Gastroesophageal sphincter (tissue), 4 donors: ENCODE measurements at regions not wholly inside any gene's neighbourhood (a gene's known extent, or its start where the extent isn't known, plus 50 kb on each side); places are given as distances from the start of the nearest gene placed in this dataset.
"Not testable (repeated sequence)": the region's sequence is repeated elsewhere in the genome, so short reads cannot be mapped to it uniquely, and the experiment has no call there.

Experiments
- ATAC-seq: fragments of 150-250 bp; one replicate; pipeline ENCODE4 v1.9.1; 2016; ENCODE audit warnings: mild to moderate bottlenecking, moderate library complexity
- H3K27ac ChIP-seq, 4 donors: fragments of 200-600 bp; sonication (generic) in 3 of 4; 1 replicate in 3 of 4; 2 replicates in 1 of 4; pipeline ENCODE4 v1.5.1; 2016 to 2019
- H3K27me3 ChIP-seq: fragments of 200-600 bp; sonication (generic); one replicate; pipeline ENCODE4 v1.5.1; 2019
- H3K36me3 ChIP-seq, 2 donors: fragments of 200-600 bp; sonication (generic); one replicate each; pipeline ENCODE4 v1.5.1; 2019; ENCODE audit warnings: control low read depth in 1 of 2
- H3K4me1 ChIP-seq, 3 donors: fragments of 200-600 bp; sonication (generic); 1 replicate in 2 of 3; 2 replicates in 1 of 3; pipeline ENCODE4 v1.5.1; 2016 to 2019; ENCODE audit warnings: control low read depth in 2 of 3
- H3K4me3 ChIP-seq, 2 donors: fragments of 200-600 bp; sonication (generic); one replicate each; pipeline ENCODE4 v1.5.1; 2019; ENCODE audit warnings: mild to moderate bottlenecking in 1 of 2, moderate library complexity in 1 of 2
- H3K9me3 ChIP-seq, 3 donors: fragments of 200-600 bp; sonication (generic); one replicate each; pipeline ENCODE4 v1.5.1; 2017 to 2019; ENCODE audit warnings: control low read depth in 2 of 3
- CTCF ChIP-seq, 4 experiments: fragments of 200-600 bp in 2 of 4; fragments of 450-650 bp in 2 of 4; sonication (generic) in 1 of 4; IDR thresholded peaks; one replicate each; pipeline ENCODE4 v1.5.1; 2017 to 2019; ENCODE audit warnings: antibody characterized with exemption in 4 of 4, mild to moderate bottlenecking in 2 of 4, moderate library complexity in 2 of 4
- EP300 ChIP-seq: sonication (generic); formaldehyde crosslinking; IDR thresholded peaks from one replicate; pipeline ENCODE4 v1.6.1; 2017; ENCODE audit warnings: antibody characterized with exemption, mild to moderate bottlenecking
- POLR2A ChIP-seq, 2 donors: fragments of 450-650 bp; IDR thresholded peaks; one replicate each; pipeline ENCODE4 v1.6.1; 2017; ENCODE audit warnings: antibody characterized with exemption in 2 of 2, mild to moderate bottlenecking in 2 of 2, moderate library complexity in 1 of 2
- POLR2AphosphoS5 ChIP-seq: sonication (generic); formaldehyde crosslinking; IDR thresholded peaks from one replicate; pipeline ENCODE4 v1.6.1; 2017; ENCODE audit warnings: antibody characterized with exemption
- WGBS, 2 donors: methylation state at CpG; one replicate each; pipeline ENCODE4 v1.1.5; 2018; ENCODE audit warnings: low coverage in 1 of 2; 5-methylcytosine and 5-hydroxymethylcytosine counted together

DNA sequence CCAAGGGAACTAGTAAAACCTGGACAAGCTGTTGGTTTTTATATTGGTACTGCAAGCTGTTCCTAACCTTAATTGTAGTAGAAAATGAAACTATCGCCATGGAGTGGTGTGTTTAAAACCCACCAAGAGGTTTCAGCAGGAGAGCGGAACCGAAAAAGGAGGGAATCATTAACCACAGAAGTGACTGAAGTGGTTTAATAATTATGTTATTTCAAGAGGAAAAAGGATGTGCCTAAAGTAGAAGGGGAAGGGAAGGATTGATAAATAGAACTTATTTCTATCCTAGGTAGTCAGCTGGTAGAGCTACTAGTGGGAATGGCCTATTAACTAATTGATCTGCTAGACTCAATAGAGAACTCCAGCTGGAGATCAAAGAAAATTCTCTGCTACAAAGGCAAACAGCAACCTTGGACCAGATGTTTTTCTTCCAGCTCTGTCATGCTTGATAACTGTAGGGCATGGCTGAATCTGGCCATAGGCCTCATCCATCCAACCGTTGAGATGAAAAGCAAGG is 91.8 kb downstream of the BAMBI start:
- H3K4me3 ChIP-seq = no peak overlapping the region
- TF ChIP-seq CTCF (IDR thresholded peaks at IDR 0.05) (no peak), EP300 (no peak), POLR2A (IDR thresholded peaks at IDR 0.05) (no peak)
- H3K4me1 ChIP-seq = no peaks in the 10 kb centered on the region
- peaks cover 9% of the 10 kb centered on the region for H3K27me3 ChIP-seq
- no peak overlapping the region for H3K27ac ChIP-seq
- no peaks in the 10 kb centered on the region for H3K36me3 ChIP-seq
- no peaks in the 10 kb centered on the region for H3K9me3 ChIP-seq
- 58 to 80% methylated on average over 1 to 4 of the region's 4 CpGs for WGBS, 2 donors
- ATAC-seq = no peak

DNA sequence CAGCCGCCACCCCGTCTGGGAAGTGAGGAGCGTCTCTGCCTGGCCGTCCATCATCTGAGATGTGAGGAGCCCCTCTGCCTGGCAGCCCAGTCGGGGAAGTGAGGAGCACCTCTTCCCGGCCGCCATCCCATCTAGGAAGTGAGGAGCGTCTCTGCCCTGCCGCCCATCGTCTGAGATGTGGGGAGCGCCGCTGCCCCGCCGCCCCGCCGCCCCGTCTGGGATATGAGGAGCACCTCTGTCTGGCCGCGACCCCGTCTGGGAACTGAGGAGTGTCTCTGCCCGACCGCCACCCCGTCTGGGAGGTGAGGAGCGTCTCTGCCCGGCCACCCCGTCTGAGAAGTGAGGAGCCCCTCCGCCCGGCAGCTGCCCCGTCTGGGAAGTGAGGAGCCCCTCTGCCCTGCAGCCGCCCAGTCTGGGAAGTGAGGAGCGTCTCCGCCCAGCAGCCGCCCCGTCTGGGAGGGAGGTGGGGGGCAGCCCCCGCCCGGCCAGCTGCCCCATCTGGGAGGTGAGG is 94.3 kb downstream of the BAMBI start:
- H3K27ac ChIP-seq, H3K36me3 ChIP-seq, H3K27me3 ChIP-seq, ATAC-seq, H3K4me1 ChIP-seq, H3K4me3 ChIP-seq, H3K9me3 ChIP-seq: not testable (repeated sequence)
- WGBS, 2 donors = no CpG with 5 or more reads among the region's 36 CpGs

GRCh38 chr10:28774051-28774995 is 97.0 kb downstream of the BAMBI start:
- no peaks in the 10 kb centered on the region for H3K36me3 ChIP-seq
- TF ChIP-seq POLR2A (IDR thresholded peaks at IDR 0.05) (no peak), EP300 (no peak), CTCF (IDR thresholded peaks at IDR 0.05) (no peak), POLR2AphosphoS5 (no peak)
- no peak overlapping the region for H3K27ac ChIP-seq
- no peaks in the 10 kb centered on the region for H3K9me3 ChIP-seq
- ATAC-seq = no peak
- WGBS, 2 donors = 90 to 92% methylated on average over 4 of the region's 4 CpGs
- no peak overlapping the region for H3K4me3 ChIP-seq
- no peaks in the 10 kb centered on the region for H3K4me1 ChIP-seq
- H3K27me3 ChIP-seq = no peaks in the 10 kb centered on the region

GRCh38 chr10:28775773-28776172 is 98.5 kb downstream of the BAMBI start:
- no peak for TF ChIP-seq POLR2AphosphoS5
- no peak for TF ChIP-seq EP300
- no peak for TF ChIP-seq POLR2A (IDR thresholded peaks at IDR 0.05)
- no peak for TF ChIP-seq CTCF (IDR thresholded peaks at IDR 0.05)
- WGBS, 2 donors = 80 to 85% methylated on average over 1 to 2 of the region's 3 CpGs

GRCh38 chr10:28776519-28776918 is 99.2 kb downstream of the BAMBI start:
- H3K9me3 ChIP-seq = no peaks in the 10 kb centered on the region
- TF ChIP-seq POLR2A (IDR thresholded peaks at IDR 0.05) (no peak), POLR2AphosphoS5 (no peak), CTCF (IDR thresholded peaks at IDR 0.05) (no peak), EP300 (no peak)
- no peak overlapping the region for H3K4me3 ChIP-seq
- no peak for ATAC-seq
- WGBS, 2 donors = 83 to 100% methylated on average over 1 to 2 of the region's 2 CpGs
- no peaks in the 10 kb centered on the region for H3K36me3 ChIP-seq
- no peak overlapping the region for H3K27ac ChIP-seq
- no peaks in the 10 kb centered on the region for H3K4me1 ChIP-seq
- H3K27me3 ChIP-seq = no peaks in the 10 kb centered on the region

More at GRCh38 chr10:28775773-28776172, 98.5 kb downstream of the BAMBI start:
- Histone ChIP-seq H3K27ac (no peak overlapping the region), H3K27me3 (no peaks in the 10 kb centered on the region), H3K4me1 (no peaks in the 10 kb centered on the region), H3K9me3 (no peaks in the 10 kb centered on the region), H3K36me3 (no peaks in the 10 kb centered on the region), H3K4me3 (no peak overlapping the region)
- no peak for ATAC-seq
